HG03521 (cell line): ENCODE measurements at regions not wholly inside any gene's neighbourhood (a gene's known extent, or its start where the extent isn't known, plus 50 kb on each side); places are given as distances from the start of the nearest gene placed in this dataset.

Source experiments
- ATAC-seq: cut with Tn5 transposase; IDR thresholded peaks from one replicate; pipeline ENCODE4 v1.9.1; 2021; ENCODE audit warnings: mild to moderate bottlenecking, moderate library complexity; ENCODE audit not compliant: unreplicated experiment

DNA sequence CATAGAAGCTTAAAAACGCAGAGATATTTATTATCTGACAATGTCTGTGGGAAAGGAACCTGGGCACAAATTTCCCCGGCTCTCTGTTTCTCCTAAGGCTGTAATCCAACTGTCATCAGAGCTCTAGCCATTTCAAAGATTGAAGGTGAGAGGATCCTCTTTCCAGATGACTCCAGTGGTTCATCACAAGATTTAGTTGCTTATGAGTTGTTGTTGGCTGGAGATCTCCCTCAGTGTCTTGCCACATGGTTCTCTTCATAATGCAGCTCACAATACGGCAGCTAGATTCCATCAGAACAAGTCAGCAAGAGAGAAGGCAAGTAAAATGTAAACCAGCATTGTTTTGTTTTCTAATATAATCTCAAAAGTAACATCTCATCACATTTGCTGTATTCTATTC, 369.4 kb downstream of the GASK1B start:
- no peak for ATAC-seq

DNA sequence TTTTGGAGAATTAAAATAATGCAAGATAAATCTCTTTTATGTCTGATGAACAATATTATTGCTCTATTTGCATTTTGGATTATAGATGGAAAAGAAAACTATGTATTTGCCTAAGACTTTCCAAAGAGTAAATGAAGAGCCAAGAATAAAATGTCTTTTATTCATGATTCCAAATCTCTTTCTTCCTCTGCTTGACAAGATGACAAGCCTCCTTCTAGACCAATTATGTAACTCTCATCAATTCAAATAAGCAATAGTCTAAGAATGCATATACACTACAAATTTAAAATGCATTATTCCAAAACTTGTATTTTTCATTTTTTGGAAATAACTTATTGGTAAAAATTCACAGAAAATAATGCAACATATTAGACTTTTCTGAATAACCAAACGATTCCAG, 377.3 kb downstream of the GASK1B start:
- no peak for ATAC-seq

- no peak for ATAC-seq
Measured at GRCh38 chr4:157792716-157793115, 380.1 kb downstream of the GASK1B start.

GRCh38 chr4:157791236-157791635, 381.6 kb downstream of the GASK1B start:
- ATAC-seq = no peak

- no peak for ATAC-seq
Measured at GRCh38 chr4:157787618-157788017, 385.2 kb downstream of the GASK1B start.

DNA sequence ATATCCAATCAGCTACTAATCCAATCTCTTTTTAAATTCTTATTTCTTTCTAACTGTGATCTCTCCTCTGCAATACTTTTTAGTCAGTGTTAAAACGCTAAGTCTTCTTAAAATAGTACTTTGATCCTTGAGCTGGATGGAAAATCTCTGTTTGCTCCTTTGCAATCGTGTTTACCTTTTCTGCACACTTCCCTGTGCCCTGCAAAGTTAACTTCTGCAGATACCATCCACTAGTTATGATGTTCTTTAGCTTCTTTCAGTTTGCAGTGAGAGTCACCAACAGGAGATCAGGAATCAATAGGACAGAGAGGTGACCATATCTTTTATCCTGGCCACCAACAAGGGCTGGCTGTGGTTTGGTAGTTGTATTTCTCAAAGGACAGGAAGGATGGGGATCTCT, 391.5 kb downstream of the GASK1B start:
- no peak for ATAC-seq

GRCh38 chr4:157779081-157779480, 393.7 kb downstream of the GASK1B start:
- no peak for ATAC-seq

DNA sequence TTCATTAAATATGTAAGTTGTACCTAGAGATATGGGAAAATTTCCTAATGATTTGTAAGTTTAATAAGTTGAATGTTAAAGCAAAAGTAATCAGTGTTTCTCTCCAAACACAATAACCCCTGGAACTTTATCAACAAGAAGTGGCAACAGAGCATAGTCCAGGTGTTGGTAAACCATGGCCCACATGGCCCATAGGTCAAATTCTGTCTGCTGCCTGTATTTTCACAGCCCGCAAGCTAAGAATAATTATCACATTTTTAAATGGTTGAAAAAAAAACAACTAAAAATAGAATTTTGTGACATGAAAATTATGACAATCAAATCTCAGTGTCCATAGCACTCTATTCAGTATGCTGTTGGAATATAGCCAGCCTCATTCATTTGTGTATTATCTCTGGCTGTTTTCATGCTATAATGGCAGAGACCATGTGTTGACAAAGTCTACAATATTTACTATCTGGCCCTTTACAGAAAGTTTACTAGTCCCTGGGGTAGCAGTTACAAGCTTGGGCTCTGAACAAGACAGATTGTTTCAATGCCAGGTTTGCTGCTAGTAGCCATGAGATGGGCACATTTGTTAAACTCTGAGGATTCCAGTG, 395.8 kb downstream of the GASK1B start:
- ATAC-seq = no peak

- no peak for ATAC-seq
Measured at GRCh38 chr4:157775971-157776370, 396.9 kb downstream of the GASK1B start.

DNA sequence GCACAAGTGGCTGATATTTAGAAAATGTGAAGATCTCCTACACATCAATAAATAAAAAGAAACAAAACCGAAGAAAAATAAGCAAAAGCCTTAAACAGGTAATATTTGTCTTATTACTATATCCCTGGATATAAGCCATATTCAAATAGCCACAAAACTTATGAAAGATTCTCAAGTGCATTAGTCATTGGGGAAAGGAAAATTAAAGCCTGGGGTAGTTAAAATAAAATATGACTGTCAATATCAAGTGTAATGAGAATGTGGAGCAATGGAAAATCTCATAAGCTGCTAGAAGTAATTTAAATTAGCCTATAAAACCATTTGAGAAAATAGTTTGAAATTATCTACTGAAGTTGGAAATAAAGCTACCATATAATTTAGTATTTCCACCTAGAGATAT, 399.9 kb downstream of the GASK1B start:
- no peak for ATAC-seq

- no peak for ATAC-seq
Measured at GRCh38 chr4:157768419-157768818, 404.4 kb downstream of the GASK1B start.

GRCh38 chr4:157763490-157763889, 409.3 kb downstream of the GASK1B start:
- ATAC-seq = no peak

DNA sequence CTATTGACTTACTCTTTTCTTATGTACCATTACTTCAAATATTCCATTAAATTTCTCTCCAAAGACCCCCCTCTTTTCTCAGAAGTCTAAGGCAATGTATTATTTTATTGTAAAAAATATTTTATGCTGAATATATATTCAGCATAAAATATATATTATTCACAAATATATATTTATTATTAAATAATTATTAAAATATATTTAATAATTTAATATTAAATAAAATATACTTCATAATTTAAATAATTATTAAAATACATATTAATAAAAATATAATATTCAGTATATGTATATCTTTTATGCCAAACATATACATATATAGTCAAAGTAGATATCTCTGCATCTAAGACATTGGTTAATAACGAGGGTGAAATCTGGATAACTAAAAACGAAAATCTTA, 418.4 kb downstream of the GASK1B start:
- ATAC-seq = no peak

DNA sequence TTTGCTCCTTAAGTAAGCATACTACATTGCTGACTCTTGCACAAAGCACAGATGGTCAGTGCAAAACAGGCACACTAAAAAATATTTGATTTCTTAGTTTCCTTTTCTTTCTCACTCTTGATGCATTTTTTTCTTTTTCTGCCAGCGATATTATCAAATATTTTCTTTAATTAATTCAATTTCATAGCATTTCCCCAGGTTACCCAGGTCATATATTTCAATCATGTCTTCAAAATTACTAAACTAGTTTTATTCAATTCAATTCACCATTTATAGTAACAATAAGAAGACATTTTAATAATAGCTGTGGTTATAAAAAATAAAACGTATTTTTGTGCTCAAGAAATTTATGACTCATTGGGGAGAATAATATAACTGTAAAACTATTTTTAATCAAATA, 421.2 kb downstream of the GASK1B start:
- ATAC-seq = no peak

GRCh38 chr4:157741642-157742041, 431.2 kb downstream of the GASK1B start:
- ATAC-seq = no peak

GRCh38 chr4:157739242-157739641, 433.6 kb downstream of the GASK1B start:
- ATAC-seq = no peak

GRCh38 chr4:157728215-157728614, 444.6 kb downstream of the GASK1B start:
- no peak for ATAC-seq

DNA sequence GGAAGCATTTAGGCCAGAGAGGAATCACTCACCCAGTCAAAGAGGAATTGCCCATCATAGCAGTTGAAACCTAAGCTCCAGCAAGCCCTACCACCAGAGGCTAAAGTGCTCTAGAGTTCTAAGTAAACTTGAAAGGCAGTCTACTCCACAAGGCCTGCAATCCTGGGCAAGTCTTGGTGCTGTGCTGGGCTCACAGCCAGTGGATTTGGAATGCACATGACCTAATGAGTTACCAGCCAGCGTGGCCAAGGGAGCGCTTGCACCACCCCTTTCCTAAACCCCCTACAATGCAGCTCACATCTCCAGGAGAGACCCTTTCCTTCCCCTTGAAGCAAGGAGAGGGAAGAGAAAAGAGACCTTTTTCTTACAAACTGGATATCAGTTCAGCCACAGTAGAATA, 445.7 kb downstream of the GASK1B start:
- ATAC-seq = no peak

DNA sequence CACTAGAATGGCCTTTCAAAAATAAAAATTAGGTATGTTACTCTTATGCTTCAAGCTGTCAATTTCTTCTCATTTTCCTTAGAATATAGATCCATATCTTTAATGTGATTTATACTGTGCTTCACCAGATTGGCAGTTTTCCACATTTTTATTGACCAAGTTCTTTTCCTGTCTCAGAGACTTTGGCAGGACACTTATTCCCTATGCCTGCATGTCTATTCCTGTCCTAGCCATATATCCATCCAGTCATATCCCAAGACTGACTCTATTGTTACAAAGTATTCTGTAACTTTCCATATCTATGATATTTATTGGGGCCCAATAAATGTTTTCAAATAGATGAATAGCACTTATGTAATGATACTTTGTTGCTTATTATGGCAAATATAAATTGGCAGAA, 450.7 kb downstream of the GASK1B start:
- ATAC-seq = no peak

DNA sequence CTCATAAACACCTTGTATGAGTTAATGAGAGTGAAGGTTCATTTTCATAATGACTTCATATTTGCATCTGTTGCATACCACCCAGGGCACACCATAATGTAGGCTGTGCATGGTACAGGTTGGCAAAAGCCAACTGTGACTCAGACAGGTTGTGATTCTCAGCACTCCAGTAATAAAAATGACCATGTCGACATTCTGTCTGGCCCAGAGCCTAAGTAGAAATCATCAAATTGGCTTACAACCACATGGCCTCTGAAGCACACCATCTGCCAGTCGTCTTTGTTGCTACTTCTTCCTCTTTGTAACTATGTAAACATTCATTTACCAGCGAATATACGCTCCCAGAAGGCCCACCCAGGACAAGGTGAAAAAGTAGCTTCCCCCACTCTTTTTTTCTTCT, 459.5 kb downstream of the GASK1B start:
- no peak for ATAC-seq

GRCh38 chr4:157706155-157706554, 466.7 kb downstream of the GASK1B start:
- no peak for ATAC-seq

DNA sequence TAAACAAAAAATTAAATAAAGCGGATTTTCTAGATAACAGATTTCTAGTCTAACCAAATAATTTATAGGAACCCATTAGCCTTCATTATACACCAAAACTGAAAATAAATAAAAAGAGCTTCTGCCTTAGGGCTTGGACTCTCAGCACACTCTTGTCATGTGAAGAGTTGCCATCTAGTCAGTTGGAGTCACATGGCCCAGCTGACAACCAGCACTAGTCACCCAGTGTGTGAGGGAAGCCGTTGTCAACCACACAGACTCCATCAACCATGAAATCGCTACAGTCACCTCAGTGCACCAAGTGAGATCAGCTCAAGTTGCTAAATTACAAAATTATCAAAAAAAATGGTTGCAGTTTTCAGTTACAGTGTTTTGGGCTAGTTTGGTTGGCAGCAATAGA, 470.0 kb downstream of the GASK1B start:
- no peak for ATAC-seq

DNA sequence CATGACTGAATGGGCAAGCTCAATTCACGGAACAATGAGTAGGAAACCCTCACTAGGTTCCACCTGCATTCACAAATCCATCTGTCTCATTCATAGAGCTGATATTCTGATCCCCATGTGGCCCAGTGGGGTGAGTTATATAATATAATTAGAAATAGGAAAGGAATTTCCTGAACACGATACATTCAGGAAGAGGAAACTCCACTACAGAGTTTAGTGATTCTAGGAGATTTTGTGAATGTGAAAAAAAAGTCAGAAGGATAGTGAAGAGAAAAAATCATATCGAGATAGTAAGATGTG, 471.2 kb downstream of the GASK1B start:
- no peak for ATAC-seq
